GM18511 (cell line): ENCODE measurements at regions not wholly inside any gene's neighbourhood (a gene's known extent, or its start where the extent isn't known, plus 50 kb on each side); places are given as distances from the start of the nearest gene placed in this dataset.
"Not testable (repeated sequence)": the region's sequence is repeated elsewhere in the genome, so short reads cannot be mapped to it uniquely, and the experiment has no call there.

Source experiments
- ATAC-seq: cut with Tn5 transposase; IDR thresholded peaks from one replicate; pipeline ENCODE4 v1.9.1; 2021; ENCODE audit warnings: mild to moderate bottlenecking, moderate library complexity; ENCODE audit not compliant: unreplicated experiment

GRCh38 chr12:124214574-124214973 lies 80.3 kb upstream of the RFLNA start:
- no peak for ATAC-seq

- no peak for ATAC-seq
Observed at GRCh38 chr12:124216966-124217365, 77.9 kb upstream of the RFLNA start.

GRCh38 chr12:124217508-124218242 lies 77.2 kb upstream of the RFLNA start:
- no peak for ATAC-seq

GRCh38 chr12:124218243-124218560 lies 76.7 kb upstream of the RFLNA start:
- no peak for ATAC-seq

GRCh38 chr12:124218650-124219049 lies 76.2 kb upstream of the RFLNA start:
- ATAC-seq = not testable (repeated sequence)

GRCh38 chr12:124222368-124223245 lies 72.3 kb upstream of the RFLNA start:
- ATAC-seq = no peak

- not testable (repeated sequence) for ATAC-seq
Observed at GRCh38 chr12:124223733-124224138, 71.2 kb upstream of the RFLNA start.

- ATAC-seq = no peak
Observed at GRCh38 chr12:124224535-124225110, 70.3 kb upstream of the RFLNA start.

- ATAC-seq = no peak
Observed at GRCh38 chr12:124225730-124226129, 69.2 kb upstream of the RFLNA start.

- ATAC-seq = no peak
Observed at GRCh38 chr12:124227951-124228711, 66.8 kb upstream of the RFLNA start.

- no peak for ATAC-seq
Observed at GRCh38 chr12:124229520-124229919, 65.4 kb upstream of the RFLNA start.

GRCh38 chr12:124230117-124230757 lies 64.7 kb upstream of the RFLNA start:
- ATAC-seq = no peak

GRCh38 chr12:124230789-124231188 lies 64.1 kb upstream of the RFLNA start:
- no peak for ATAC-seq

GRCh38 chr12:124231980-124232653 lies 62.8 kb upstream of the RFLNA start:
- no peak for ATAC-seq

GRCh38 chr12:124232654-124232987 lies 62.3 kb upstream of the RFLNA start:
- no peak for ATAC-seq

- ATAC-seq = no peak
Observed at GRCh38 chr12:124233041-124233796, 61.7 kb upstream of the RFLNA start.

GRCh38 chr12:124233846-124234640 lies 60.9 kb upstream of the RFLNA start:
- ATAC-seq = no peak

- ATAC-seq = no peak
Observed at GRCh38 chr12:124236625-124237031, 58.3 kb upstream of the RFLNA start.

GRCh38 chr12:124238886-124239285 lies 56.0 kb upstream of the RFLNA start:
- ATAC-seq = no peak
